RWPE2 (cell line): ENCODE measurements at regions not wholly inside any gene's neighbourhood (a gene's known extent, or its start where the extent isn't known, plus 50 kb on each side); places are given as distances from the start of the nearest gene placed in this dataset.

ENCODE experiments used
- ATAC-seq: fragments of 200-7000 bp; cut with Tn5 transposase; 3 replicates; pipeline ENCODE4 v1.9.1; 2021; ENCODE audit warnings: low read depth
- DNase-seq: peaks from one replicate; pipeline ENCODE4 v3.0.0-alpha.2; 2020; ENCODE audit warnings: low spot score
- H3K27ac ChIP-seq: fragments of 450-650 bp; 2 replicates; pipeline ENCODE4 v1.5.1; 2017; ENCODE audit warnings: mild to moderate bottlenecking; ENCODE audit not compliant: poor library complexity, severe bottlenecking
- H3K27me3 ChIP-seq: fragments of 250-450 bp; sonication (Bioruptor Pico); 2 replicates; pipeline ENCODE4 v1.5.1; 2021; ENCODE audit warnings: mild to moderate bottlenecking, moderate library complexity; ENCODE audit not compliant: insufficient read depth, poor library complexity, severe bottlenecking
- H3K36me3 ChIP-seq: fragments of 250-450 bp; sonication (Bioruptor Pico); 2 replicates; pipeline ENCODE4 v1.5.1; 2020; ENCODE audit warnings: low read depth, mild to moderate bottlenecking, moderate library complexity
- H3K4me1 ChIP-seq: fragments of 250-450 bp; sonication (Bioruptor Pico); 2 replicates; pipeline ENCODE4 v1.5.1; 2021; ENCODE audit warnings: mild to moderate bottlenecking, moderate library complexity; ENCODE audit not compliant: insufficient read depth, poor library complexity, severe bottlenecking
- H3K4me3 ChIP-seq: fragments of 250-450 bp; sonication (Bioruptor Pico); 2 replicates; pipeline ENCODE4 v1.5.1; 2021; ENCODE audit warnings: mild to moderate bottlenecking, moderate library complexity; ENCODE audit not compliant: severe bottlenecking
- H3K9me3 ChIP-seq: fragments of 250-450 bp; sonication (Bioruptor Pico); 2 replicates; pipeline ENCODE4 v1.5.1; 2021; ENCODE audit warnings: mild to moderate bottlenecking, moderate library complexity; ENCODE audit not compliant: severe bottlenecking
- CTCF ChIP-seq: fragments of 450-650 bp; IDR thresholded peaks from one replicate; pipeline ENCODE4 v1.5.1; 2017; ENCODE audit warnings: mild to moderate bottlenecking, moderate library complexity; ENCODE audit not compliant: poor library complexity, severe bottlenecking

- DNase-seq (no peak), ATAC-seq (no peak)
- no peaks in the 10 kb centered on the region for H3K4me1 ChIP-seq
- H3K9me3 ChIP-seq = peaks cover 3% of the 10 kb centered on the region
- H3K27me3 ChIP-seq = peaks cover 47% of the 10 kb centered on the region
- no peak for TF ChIP-seq CTCF
- no peak overlapping the region for H3K27ac ChIP-seq
- H3K4me3 ChIP-seq = no peak overlapping the region
- no peaks in the 10 kb centered on the region for H3K36me3 ChIP-seq
These were observed 94.2 kb downstream of the PRKAB2 start for GRCh38 chr1:147077936-147078605.

DNA sequence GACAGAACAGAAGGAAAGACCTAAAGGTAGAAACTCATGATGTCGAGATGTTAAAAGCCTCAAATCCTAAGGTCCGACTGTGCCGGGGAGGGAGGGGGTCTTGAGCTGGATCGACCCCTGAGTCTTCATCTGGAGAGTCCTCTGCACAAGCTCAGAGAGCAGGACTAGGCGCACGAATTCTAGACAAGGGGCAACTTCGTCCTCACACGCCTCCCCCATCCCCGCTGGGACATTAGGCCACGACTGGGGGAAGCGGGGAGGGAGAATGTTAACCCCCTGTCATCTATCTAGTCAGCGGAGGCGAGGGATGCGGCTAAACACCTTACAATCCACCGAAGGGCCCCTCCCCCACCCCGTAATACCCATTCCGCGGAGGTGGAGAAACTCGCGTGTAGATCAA lies 94.7 kb downstream of the PRKAB2 start:
- no peak for TF ChIP-seq CTCF
- no peak for DNase-seq
- H3K4me1 ChIP-seq = no peaks in the 10 kb centered on the region
- no peak overlapping the region for H3K27ac ChIP-seq
- peaks cover 52% of the 10 kb centered on the region for H3K27me3 ChIP-seq
- peaks cover 3% of the 10 kb centered on the region for H3K9me3 ChIP-seq
- H3K36me3 ChIP-seq = no peaks in the 10 kb centered on the region
- no peak overlapping the region for H3K4me3 ChIP-seq
- no peak for ATAC-seq

GRCh38 chr1:147077081-147077480 lies 95.2 kb downstream of the PRKAB2 start:
- H3K27me3 ChIP-seq = peaks cover 54% of the 10 kb centered on the region
- peaks cover 3% of the 10 kb centered on the region for H3K9me3 ChIP-seq
- no peaks in the 10 kb centered on the region for H3K36me3 ChIP-seq
- no peak for DNase-seq
- no peaks in the 10 kb centered on the region for H3K4me1 ChIP-seq
- no peak overlapping the region for H3K4me3 ChIP-seq
- no peak overlapping the region for H3K27ac ChIP-seq
- ATAC-seq = no peak
- TF ChIP-seq CTCF = no peak

DNA sequence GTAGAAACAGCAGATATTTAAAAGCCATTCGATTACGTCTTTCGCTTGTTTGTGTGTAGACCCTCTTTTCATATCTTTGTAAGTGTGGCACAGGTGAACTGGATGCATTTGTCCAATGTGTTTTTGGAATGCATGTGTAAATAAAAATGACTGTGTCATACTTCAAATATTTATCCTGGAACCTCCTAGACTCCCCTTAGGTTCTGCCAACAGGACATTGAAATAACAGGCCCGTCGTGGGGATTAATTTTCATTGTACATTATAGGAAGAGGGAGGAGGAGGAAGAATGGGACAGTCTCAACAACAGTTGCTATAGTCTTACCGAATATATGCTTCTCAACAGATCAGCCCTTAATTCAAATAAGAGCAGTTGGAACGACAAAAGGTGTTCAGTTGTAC lies 95.8 kb downstream of the PRKAB2 start:
- Histone ChIP-seq H3K4me3 (no peak overlapping the region), H3K9me3 (peaks cover 3% of the 10 kb centered on the region)
- DNase-seq = no peak

More for the DNA sequence above, 95.8 kb downstream of the PRKAB2 start:
- Histone ChIP-seq H3K27me3 (peaks cover 54% of the 10 kb centered on the region), H3K27ac (no peak overlapping the region), H3K4me1 (no peaks in the 10 kb centered on the region), H3K36me3 (no peaks in the 10 kb centered on the region)
- TF ChIP-seq CTCF = no peak
- ATAC-seq = no peak
